NCI-H1930 (cell line): ENCODE measurements at regions not wholly inside any gene's neighbourhood (a gene's known extent, or its start where the extent isn't known, plus 50 kb on each side); places are given as distances from the start of the nearest gene placed in this dataset.

ENCODE experiments used
- DNase-seq, 2 experiments: peaks; one replicate each; lab custom pipeline; 2025; lab: John Stamatoyannopoulos, UW

- no peak for DNase-seq
Measured at GRCh38 chr2:16278421-16279200, 338.3 kb downstream of the MYCN start.

GRCh38 chr2:16277117-16277516 lies 336.8 kb downstream of the MYCN start:
- DNase-seq, result no peak

- no peak for DNase-seq
Measured at GRCh38 chr2:16275661-16276060, 335.3 kb downstream of the MYCN start.

GRCh38 chr2:16275131-16275530 lies 334.8 kb downstream of the MYCN start:
- DNase-seq, result no peak

- DNase-seq, result no peak
Measured at GRCh38 chr2:16273111-16273510, 332.8 kb downstream of the MYCN start.

GRCh38 chr2:16272038-16272788 lies 331.9 kb downstream of the MYCN start:
- DNase-seq, result no peak

GRCh38 chr2:16271231-16271896 lies 331.0 kb downstream of the MYCN start:
- DNase-seq, result no peak

GRCh38 chr2:16270441-16270840 lies 330.1 kb downstream of the MYCN start:
- DNase-seq, result no peak

- DNase-seq, result no peak
Measured at GRCh38 chr2:16268301-16269000, 328.1 kb downstream of the MYCN start.

- no peak for DNase-seq
Measured at GRCh38 chr2:16266571-16266970, 326.2 kb downstream of the MYCN start.

- no peak for DNase-seq
Measured at GRCh38 chr2:16264931-16265540, 324.7 kb downstream of the MYCN start.

GRCh38 chr2:16264491-16264890 lies 324.1 kb downstream of the MYCN start:
- no peak for DNase-seq

GRCh38 chr2:16263241-16263890 lies 323.0 kb downstream of the MYCN start:
- DNase-seq, result no peak

GRCh38 chr2:16262526-16263178 lies 322.3 kb downstream of the MYCN start:
- no peak for DNase-seq

- DNase-seq, result no peak
Measured at GRCh38 chr2:16261791-16262190, 321.4 kb downstream of the MYCN start.

- no peak for DNase-seq
Measured at GRCh38 chr2:16261071-16261470, 320.7 kb downstream of the MYCN start.

GRCh38 chr2:16260041-16260830 lies 319.9 kb downstream of the MYCN start:
- DNase-seq, result no peak

- no peak for DNase-seq
Measured at GRCh38 chr2:16259010-16259409, 318.7 kb downstream of the MYCN start.

- DNase-seq, result no peak
Measured at GRCh38 chr2:16258350-16258749, 318.0 kb downstream of the MYCN start.
